ENCODE measurements at regions not wholly inside any gene's neighbourhood (a gene's known extent, or its start where the extent isn't known, plus 50 kb on each side); places are given as distances from the start of the nearest gene placed in this dataset.
"Not testable (repeated sequence)": the region's sequence is repeated elsewhere in the genome, so short reads cannot be mapped to it uniquely, and the experiment has no call there.

- no peak for DNase-seq
Measured at GRCh38 chrX:26581091-26581490, 365.1 kb downstream of the MAGEB5 start.

- DNase-seq, result no peak
Measured at GRCh38 chrX:26580021-26580420, 364.1 kb downstream of the MAGEB5 start.

GRCh38 chrX:26574234-26574633 lies 358.3 kb downstream of the MAGEB5 start:
- DNase-seq, result no peak

GRCh38 chrX:26562156-26562555 lies 346.2 kb downstream of the MAGEB5 start:
- DNase-seq, result no peak

GRCh38 chrX:26559855-26560254 lies 343.9 kb downstream of the MAGEB5 start:
- DNase-seq, result no peak

- DNase-seq, result no peak
Measured at GRCh38 chrX:26558719-26559386, 342.9 kb downstream of the MAGEB5 start.

GRCh38 chrX:26557691-26558321 lies 341.8 kb downstream of the MAGEB5 start:
- DNase-seq, result no peak

GRCh38 chrX:26525768-26526167 lies 309.8 kb downstream of the MAGEB5 start:
- not testable (repeated sequence) for DNase-seq

- no peak for DNase-seq
Measured at GRCh38 chrX:26522501-26522900, 306.5 kb downstream of the MAGEB5 start.

- no peak for DNase-seq
Measured at GRCh38 chrX:26511589-26512363, 295.8 kb downstream of the MAGEB5 start.

- no peak for DNase-seq
Measured at GRCh38 chrX:26470941-26471340, 255.0 kb downstream of the MAGEB5 start.

- DNase-seq, result no peak
Measured at GRCh38 chrX:26466387-26466786, 250.4 kb downstream of the MAGEB5 start.

- no peak for DNase-seq
Measured at GRCh38 chrX:26445288-26445687, 229.3 kb downstream of the MAGEB5 start.

GRCh38 chrX:26444417-26444816 lies 228.4 kb downstream of the MAGEB5 start:
- not testable (repeated sequence) for DNase-seq

GRCh38 chrX:26442340-26442739 lies 226.4 kb downstream of the MAGEB5 start:
- DNase-seq, result no peak

GRCh38 chrX:26414534-26414933 lies 198.6 kb downstream of the MAGEB5 start:
- DNase-seq, result no peak

GRCh38 chrX:26411045-26411444 lies 195.1 kb downstream of the MAGEB5 start:
- DNase-seq, result no peak

- no peak for DNase-seq
Measured at GRCh38 chrX:26409636-26410035, 193.7 kb downstream of the MAGEB5 start.

GRCh38 chrX:26387906-26388305 lies 171.9 kb downstream of the MAGEB5 start:
- no peak for DNase-seq

GRCh38 chrX:26376037-26376708 lies 160.2 kb downstream of the MAGEB5 start:
- DNase-seq, result no peak

GRCh38 chrX:26375346-26375745 lies 159.4 kb downstream of the MAGEB5 start:
- DNase-seq, result no peak

- DNase-seq, result no peak
Measured at GRCh38 chrX:26373829-26374228, 157.9 kb downstream of the MAGEB5 start.

GRCh38 chrX:26352891-26353430 lies 137.0 kb downstream of the MAGEB5 start:
- DNase-seq, result no peak
